Left ventricle myocardium inferior (tissue), 1 donor: ENCODE measurements at regions not wholly inside any gene's neighbourhood (a gene's known extent, or its start where the extent isn't known, plus 50 kb on each side); places are given as distances from the start of the nearest gene placed in this dataset.

Source experiments
- DNase-seq: peaks from one replicate; pipeline ENCODE4 v3.0.0-alpha.2; 2020
- H3K27ac ChIP-seq: fragments of 200-600 bp; replicated peaks from 2 replicates; pipeline ENCODE4 v1.8.0; 2021
- H3K27me3 ChIP-seq: fragments of 200-600 bp; 2 replicates; pipeline ENCODE4 v1.8.0; 2021; ENCODE audit warnings: low read depth
- H3K36me3 ChIP-seq: fragments of 200-600 bp; 2 replicates; pipeline ENCODE4 v1.8.0; 2021
- H3K4me1 ChIP-seq: fragments of 200-600 bp; 2 replicates; pipeline ENCODE4 v1.8.0; 2021
- H3K4me3 ChIP-seq: fragments of 200-600 bp; 2 replicates; pipeline ENCODE4 v1.8.0; 2021; ENCODE audit warnings: mild to moderate bottlenecking, moderate library complexity
- H3K9me3 ChIP-seq: fragments of 200-600 bp; replicated peaks from 2 replicates; pipeline ENCODE4 v1.8.0; 2021
- intact Hi-C: fragments of 100-400 bp; cut with micrococcal nuclease; formaldehyde crosslinking; loops from one replicate; pipeline ENCODE4 v1.11.0; 2022
- TF ChIP-seq, protein P1 (sequence below): fragments of 200-600 bp; IDR thresholded peaks from 2 replicates; pipeline ENCODE4 v1.8.0; 2021; ENCODE audit warnings: antibody characterized with exemption, mild to moderate bottlenecking, borderline replicate concordance
- donor health status: DM: no; HTN: yes; CAD: no; lungs with severe emphysema.

GRCh38 chr11:115736146-115736545 is 231.9 kb upstream of the CADM1 start:
- no peaks in the 10 kb centered on the region for H3K27me3 ChIP-seq
- H3K4me3 ChIP-seq, result no peak overlapping the region
- H3K9me3 ChIP-seq, result no peaks in the 10 kb centered on the region
- no peak overlapping the region for H3K27ac ChIP-seq
- intact Hi-C loops, result no loop called here
- TF ChIP-seq, protein P1, sequence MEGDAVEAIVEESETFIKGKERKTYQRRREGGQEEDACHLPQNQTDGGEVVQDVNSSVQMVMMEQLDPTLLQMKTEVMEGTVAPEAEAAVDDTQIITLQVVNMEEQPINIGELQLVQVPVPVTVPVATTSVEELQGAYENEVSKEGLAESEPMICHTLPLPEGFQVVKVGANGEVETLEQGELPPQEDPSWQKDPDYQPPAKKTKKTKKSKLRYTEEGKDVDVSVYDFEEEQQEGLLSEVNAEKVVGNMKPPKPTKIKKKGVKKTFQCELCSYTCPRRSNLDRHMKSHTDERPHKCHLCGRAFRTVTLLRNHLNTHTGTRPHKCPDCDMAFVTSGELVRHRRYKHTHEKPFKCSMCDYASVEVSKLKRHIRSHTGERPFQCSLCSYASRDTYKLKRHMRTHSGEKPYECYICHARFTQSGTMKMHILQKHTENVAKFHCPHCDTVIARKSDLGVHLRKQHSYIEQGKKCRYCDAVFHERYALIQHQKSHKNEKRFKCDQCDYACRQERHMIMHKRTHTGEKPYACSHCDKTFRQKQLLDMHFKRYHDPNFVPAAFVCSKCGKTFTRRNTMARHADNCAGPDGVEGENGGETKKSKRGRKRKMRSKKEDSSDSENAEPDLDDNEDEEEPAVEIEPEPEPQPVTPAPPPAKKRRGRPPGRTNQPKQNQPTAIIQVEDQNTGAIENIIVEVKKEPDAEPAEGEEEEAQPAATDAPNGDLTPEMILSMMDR, result no peak
- DNase-seq, result no peak
- H3K36me3 ChIP-seq, result no peaks in the 10 kb centered on the region
- no peaks in the 10 kb centered on the region for H3K4me1 ChIP-seq

DNA sequence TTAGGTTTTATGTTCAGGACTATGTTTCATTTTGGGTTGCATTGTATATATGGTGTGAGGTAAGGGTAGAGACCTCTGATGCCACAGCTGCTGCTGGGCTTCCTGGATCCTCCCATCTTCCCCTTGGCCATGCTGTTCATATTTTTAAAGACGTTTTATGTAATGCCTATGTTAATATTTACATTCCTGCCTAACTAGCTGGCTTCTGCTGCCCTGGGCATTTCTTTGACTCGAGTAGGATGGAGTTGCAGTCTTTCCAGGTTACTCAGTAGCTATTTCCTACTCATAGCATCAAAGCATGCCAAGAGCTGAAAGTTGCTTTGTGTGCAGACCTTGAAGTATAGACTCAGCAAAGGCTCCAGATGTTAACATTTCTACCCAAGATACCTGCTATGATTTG is 220.5 kb upstream of the CADM1 start:
- intact Hi-C loops, result no loop called here

DNA sequence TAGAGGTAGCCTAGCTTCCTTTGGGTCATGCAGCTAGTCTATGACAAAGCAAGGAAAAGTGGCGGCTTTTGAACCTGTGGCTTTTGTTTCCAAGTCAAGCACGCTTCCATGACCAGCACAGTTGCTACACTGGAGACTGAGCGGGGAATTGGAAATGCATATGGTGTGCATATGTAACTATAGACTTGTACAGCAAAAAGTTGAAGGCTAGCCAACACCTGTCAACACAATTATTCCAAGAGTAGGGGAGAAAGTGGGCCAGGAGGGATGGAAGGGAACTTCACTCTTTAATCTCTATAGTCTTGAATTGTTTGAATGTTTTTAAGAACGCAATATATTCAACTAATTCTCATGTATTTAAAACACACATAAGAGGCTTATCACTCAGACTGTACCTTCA is 218.5 kb upstream of the CADM1 start:
- TF ChIP-seq, protein P1, result no peak
- no peaks in the 10 kb centered on the region for H3K9me3 ChIP-seq
- no peaks in the 10 kb centered on the region for H3K4me1 ChIP-seq
- H3K27me3 ChIP-seq, result peaks cover 12% of the 10 kb centered on the region
- H3K27ac ChIP-seq, result no peak overlapping the region
- DNase-seq, result no peak
- H3K36me3 ChIP-seq, result no peaks in the 10 kb centered on the region
- intact Hi-C loops, result no loop called here
- no peak overlapping the region for H3K4me3 ChIP-seq

More for the DNA sequence above, 220.5 kb upstream of the CADM1 start:
- no peak for DNase-seq
- TF ChIP-seq, protein P1, result no peak
- H3K27ac ChIP-seq, result no peak overlapping the region
- no peaks in the 10 kb centered on the region for H3K4me1 ChIP-seq
- no peak overlapping the region for H3K4me3 ChIP-seq
- H3K9me3 ChIP-seq, result no peaks in the 10 kb centered on the region
- peaks cover 12% of the 10 kb centered on the region for H3K27me3 ChIP-seq
- H3K36me3 ChIP-seq, result no peaks in the 10 kb centered on the region

GRCh38 chr11:115721296-115721995 is 217.2 kb upstream of the CADM1 start:
- intact Hi-C loops, result no loop called here
- TF ChIP-seq, protein P1, result no peak
- H3K27ac ChIP-seq, result no peak overlapping the region
- H3K9me3 ChIP-seq, result no peaks in the 10 kb centered on the region
- H3K4me1 ChIP-seq, result no peaks in the 10 kb centered on the region
- DNase-seq, result no peak
- H3K36me3 ChIP-seq, result no peaks in the 10 kb centered on the region
- no peak overlapping the region for H3K4me3 ChIP-seq
- H3K27me3 ChIP-seq, result peaks cover 14% of the 10 kb centered on the region

DNA sequence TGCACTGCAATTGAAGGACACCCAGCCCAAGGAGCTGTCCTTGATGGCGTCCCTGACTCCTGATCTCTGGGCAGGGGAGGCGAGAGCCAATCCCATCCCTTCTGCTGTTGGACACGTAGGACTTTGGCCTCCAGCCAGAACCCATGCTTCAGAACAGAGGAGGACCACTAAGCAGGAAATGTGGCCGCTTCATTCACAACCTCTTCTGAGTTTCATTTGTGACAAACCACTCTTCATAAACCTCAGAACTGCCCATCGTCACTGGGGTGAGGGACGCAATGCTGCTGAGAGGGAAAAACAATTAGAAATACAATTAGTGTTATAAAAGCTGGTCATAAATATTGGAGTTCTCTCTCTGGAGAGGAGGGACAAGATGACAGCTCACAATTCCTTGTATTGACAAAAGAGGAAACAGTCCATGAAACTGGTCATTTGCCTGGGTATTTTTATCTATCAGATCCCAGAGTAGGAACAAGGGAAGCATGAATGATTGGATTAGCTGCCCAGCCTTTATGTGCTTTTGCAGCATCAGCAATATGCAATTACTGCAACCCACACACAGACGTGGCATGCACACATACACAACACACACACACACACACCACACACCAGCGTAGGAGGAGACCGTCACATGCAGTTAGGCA is 216.5 kb upstream of the CADM1 start:
- H3K27me3 ChIP-seq, result peaks cover 17% of the 10 kb centered on the region
- TF ChIP-seq, protein P1, result no peak
- DNase-seq, result no peak
- intact Hi-C loops, result no loop called here
- no peak overlapping the region for H3K4me3 ChIP-seq
- no peaks in the 10 kb centered on the region for H3K9me3 ChIP-seq
- no peaks in the 10 kb centered on the region for H3K36me3 ChIP-seq
- no peak overlapping the region for H3K27ac ChIP-seq
- no peaks in the 10 kb centered on the region for H3K4me1 ChIP-seq
